CD14-positive monocyte (primary cell): ENCODE measurements at regions not wholly inside any gene's neighbourhood (a gene's known extent, or its start where the extent isn't known, plus 50 kb on each side); places are given as distances from the start of the nearest gene placed in this dataset.

ENCODE experiments used
- DNase-seq, 3 donors: peaks; one replicate each; pipeline ENCODE4 v3.0.0-alpha.2; 2011 to 2022
- H2AFZ ChIP-seq: 2 replicates; pipeline ENCODE4 v1.6.0; 2012; ENCODE audit warnings: mild to moderate bottlenecking, low read depth, low read length, inconsistent platforms; ENCODE audit not compliant: insufficient read depth, poor library complexity, severe bottlenecking
- H3K27ac ChIP-seq, 2 donors: 1 replicate in 1 of 2; 2 replicates in 1 of 2; pipeline ENCODE4 v1.5.1; 2012 to 2013; ENCODE audit warnings: low read length in 2 of 2, control low read depth in 1 of 2, inconsistent platforms in 1 of 2, low read depth in 1 of 2, mild to moderate bottlenecking in 1 of 2
- H3K27me3 ChIP-seq, 2 donors: one replicate each; pipeline versions ENCODE4 v1.6.0 to v1.6.1; 2011 to 2013; ENCODE audit warnings: low read length in 2 of 2; ENCODE audit not compliant: control insufficient read depth in 2 of 2, insufficient read depth in 2 of 2
- H3K36me3 ChIP-seq, 2 donors: replicated peaks in 1 of 2; 1 replicate in 1 of 2; 2 replicates in 1 of 2; pipeline versions ENCODE4 v1.5.1 to v1.6.1; 2012 to 2013; ENCODE audit warnings: low read length in 2 of 2, control low read depth in 1 of 2, inconsistent platforms in 1 of 2, mild to moderate bottlenecking in 1 of 2; ENCODE audit not compliant: insufficient read depth in 2 of 2, control insufficient read depth in 1 of 2
- H3K4me1 ChIP-seq, 2 donors: 1 replicate in 1 of 2; 2 replicates in 1 of 2; pipeline versions ENCODE4 v1.5.1 to v1.6.1; 2012 to 2013; ENCODE audit warnings: low read length in 2 of 2, control low read depth in 1 of 2, inconsistent platforms in 1 of 2, mild to moderate bottlenecking in 1 of 2, moderate library complexity in 1 of 2; ENCODE audit not compliant: insufficient read depth in 2 of 2, control insufficient read depth in 1 of 2
- H3K4me2 ChIP-seq: replicated peaks from 2 replicates; pipeline ENCODE3; 2012; ENCODE audit warnings: low read length, moderate library complexity, mild to moderate bottlenecking; ENCODE audit not compliant: poor library complexity, severe bottlenecking; ENCODE audit errors: extremely low read depth
- H3K4me3 ChIP-seq, 3 experiments: fragments of 200-600 bp in 1 of 3; sonication (generic) in 1 of 3; replicated peaks in 1 of 3; 1 replicate in 2 of 3; 2 replicates in 1 of 3; pipeline ENCODE4 v1.5.1; 2011 to 2013; ENCODE audit warnings: low read length in 3 of 3, mild to moderate bottlenecking in 3 of 3, control low read depth in 2 of 3, low read depth in 2 of 3, inconsistent platforms in 1 of 3, moderate library complexity in 1 of 3
- H3K79me2 ChIP-seq: 2 replicates; pipeline ENCODE4 v1.6.0; 2012; ENCODE audit warnings: mild to moderate bottlenecking, control low read depth, inconsistent platforms, low read length, moderate library complexity; ENCODE audit not compliant: insufficient read depth
- H3K9ac ChIP-seq: 2 replicates; pipeline ENCODE4 v1.6.0; 2017; ENCODE audit warnings: low read length, mild to moderate bottlenecking; ENCODE audit not compliant: insufficient read depth, poor library complexity, severe bottlenecking
- H3K9me3 ChIP-seq, 2 donors: replicated peaks in 1 of 2; 1 replicate in 1 of 2; 2 replicates in 1 of 2; pipeline versions ENCODE4 v1.5.1 to v1.6.1; 2012 to 2013; ENCODE audit warnings: low read length in 2 of 2, control low read depth in 1 of 2; ENCODE audit not compliant: control insufficient read depth in 1 of 2, insufficient read depth in 1 of 2
- H4K20me1 ChIP-seq: 2 replicates; pipeline ENCODE4 v1.6.0; 2012; ENCODE audit warnings: mild to moderate bottlenecking, low read length, control low read depth, moderate library complexity; ENCODE audit not compliant: insufficient read depth
- H3K27ac Mint-ChIP-seq, 7 donors: one replicate each; pipeline ENCODE4 v1.8.0; 2020; ENCODE audit warnings: mild to moderate bottlenecking in 7 of 7, mixed read lengths in 7 of 7, moderate library complexity in 6 of 7, inconsistent platforms in 2 of 7
- H3K27me3 Mint-ChIP-seq, 3 donors: one replicate each; pipeline ENCODE4 v1.8.0; 2021 to 2022; ENCODE audit warnings: low read depth in 3 of 3, mild to moderate bottlenecking in 3 of 3, mixed read lengths in 3 of 3, moderate library complexity in 3 of 3, inconsistent platforms in 1 of 3
- H3K36me3 Mint-ChIP-seq, 2 donors: one replicate each; pipeline ENCODE4 v1.8.0; 2020; ENCODE audit warnings: mixed read lengths in 2 of 2, inconsistent platforms in 1 of 2, mild to moderate bottlenecking in 1 of 2
- H3K4me1 Mint-ChIP-seq: one replicate; pipeline ENCODE4 v1.8.0; 2020; ENCODE audit warnings: mild to moderate bottlenecking, mixed read lengths
- H3K4me3 Mint-ChIP-seq, 2 donors: one replicate each; pipeline ENCODE4 v1.8.0; 2020; ENCODE audit warnings: mild to moderate bottlenecking in 2 of 2, mixed read lengths in 2 of 2, moderate library complexity in 1 of 2
- H3K9me3 Mint-ChIP-seq, 7 donors: one replicate each; pipeline ENCODE4 v1.8.0; 2020 to 2022; ENCODE audit warnings: mixed read lengths in 7 of 7, mild to moderate bottlenecking in 6 of 7, moderate library complexity in 6 of 7, inconsistent platforms in 2 of 7
- CTCF ChIP-seq: fragments of 200-600 bp; IDR thresholded peaks from one replicate; pipeline ENCODE4 v1.8.0; 2022; ENCODE audit warnings: antibody characterized with exemption, mild to moderate bottlenecking
- WGBS: methylation state at CpG from one replicate; pipeline ENCODE4 v1.1.5; 2013; ENCODE audit warnings: missing lambda C conversion rate; ENCODE audit not compliant: insufficient coverage; 5-methylcytosine and 5-hydroxymethylcytosine counted together
- intact Hi-C, 2 donors: fragments of 100-400 bp; cut with micrococcal nuclease; formaldehyde crosslinking; loops; one replicate each; pipeline versions ENCODE4 v1.15.0 to v1.15.1; 2023

- Mint-ChIP-seq H3K27ac (no peak overlapping the region), H3K27me3 (peaks cover 2 to 7% (median 2%) of the 10 kb centered on the region in 3 donors), H3K36me3 (no peaks in the 10 kb centered on the region), H3K4me3 (no peak overlapping the region), H3K4me1 (peaks cover 21% of the 10 kb centered on the region), H3K9me3 (peaks cover 12 to 27% (median 22%) of the 10 kb centered on the region in 7 donors)
- Histone ChIP-seq H3K27me3 (no peaks in the 10 kb centered on the region), H3K27ac (no peak overlapping the region), H4K20me1 (no peaks in the 10 kb centered on the region), H3K9me3 (peaks cover 18 to 21% of the 10 kb centered on the region in 2 donors), H3K4me2 (no peak overlapping the region), H2AFZ (no peak overlapping the region), H3K4me1 (peaks cover 16 to 26% of the 10 kb centered on the region in 2 donors), H3K36me3 (no peaks in the 10 kb centered on the region), H3K9ac (no peak overlapping the region), H3K4me3 (no peak overlapping the region), H3K79me2 (no peaks in the 10 kb centered on the region)
- DNase-seq: no peak
- 96% methylated on average over 8 of the region's 16 CpGs for WGBS
- intact Hi-C loops: no loop called here
- no peak for TF ChIP-seq CTCF
These were observed 61.7 kb upstream of the ELN start for GRCh38 chr7:73966062-73966940.

DNA sequence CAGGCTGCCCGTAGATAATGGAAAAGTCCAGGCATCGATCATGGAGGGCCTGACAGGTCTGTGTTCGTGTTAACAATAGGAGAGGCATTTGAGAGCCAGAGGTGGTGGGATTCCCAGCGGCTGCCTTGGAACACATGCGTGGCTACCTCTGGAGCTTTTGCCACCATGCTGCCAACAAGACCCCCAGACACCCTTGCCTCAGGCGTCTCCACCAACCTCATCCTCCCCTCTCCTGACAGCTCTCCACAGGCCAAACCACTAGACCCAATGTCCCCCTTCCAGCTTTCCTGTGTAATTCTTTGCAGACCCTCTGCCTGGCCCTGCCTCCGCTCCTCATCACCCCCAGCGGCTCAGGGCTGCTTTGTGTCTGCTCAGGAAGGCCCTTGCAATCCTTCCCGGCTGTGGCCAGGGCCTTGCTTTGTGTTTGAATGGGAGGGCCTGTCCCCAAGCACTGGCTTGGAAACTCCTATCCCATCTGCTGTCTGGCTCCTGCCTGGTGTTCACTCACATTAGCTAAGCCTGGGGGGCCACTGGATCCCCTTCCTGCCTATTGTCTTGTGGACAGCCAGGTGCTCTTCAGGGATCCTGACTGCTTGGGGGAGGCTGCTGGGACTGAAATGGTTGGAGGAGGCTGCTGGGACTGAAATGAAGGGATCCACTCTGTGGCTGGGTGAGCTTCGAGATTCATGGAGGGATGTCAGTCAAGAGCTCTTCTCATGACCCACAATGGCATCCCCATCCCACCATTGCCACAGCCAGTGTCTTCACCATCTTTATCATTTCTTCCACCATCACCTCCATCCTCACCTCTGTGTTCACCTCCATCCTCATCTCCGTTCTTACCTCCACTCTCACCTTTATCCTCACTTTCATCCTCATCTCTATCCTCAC, 60.8 kb upstream of the ELN start:
- peak overlapping the region in 1 of 7 donors; percentile 82 for H3K27ac Mint-ChIP-seq
- Histone ChIP-seq H3K79me2 (no peaks in the 10 kb centered on the region), H3K27ac (no peak overlapping the region), H3K4me2 (no peak overlapping the region), H2AFZ (no peak overlapping the region), H3K4me3 (no peak overlapping the region), H4K20me1 (no peaks in the 10 kb centered on the region), H3K4me1 (peaks cover 19 to 32% of the 10 kb centered on the region in 2 donors), H3K27me3 (no peaks in the 10 kb centered on the region), H3K9me3 (peaks cover 17 to 21% of the 10 kb centered on the region in 2 donors), H3K36me3 (no peaks in the 10 kb centered on the region), H3K9ac (no peak overlapping the region)
- 100% methylated on average over 3 of the region's 11 CpGs for WGBS
- no peak for TF ChIP-seq CTCF
- DNase-seq: no peak
- H3K9me3 Mint-ChIP-seq: peaks cover 12 to 27% (median 21%) of the 10 kb centered on the region in 7 donors
- H3K4me3 Mint-ChIP-seq: no peak overlapping the region
- peaks cover 2 to 5% (median 4%) of the 10 kb centered on the region in 3 donors for H3K27me3 Mint-ChIP-seq
- peaks cover 27% of the 10 kb centered on the region for H3K4me1 Mint-ChIP-seq
- intact Hi-C loops: no loop called here
- H3K36me3 Mint-ChIP-seq: no peaks in the 10 kb centered on the region
